Adipocyte (in vitro differentiated cells): ENCODE measurements at regions not wholly inside any gene's neighbourhood (a gene's known extent, or its start where the extent isn't known, plus 50 kb on each side); places are given as distances from the start of the nearest gene placed in this dataset.

Source experiments
- DNase-seq: peaks from one replicate; pipeline ENCODE4 v3.0.0-alpha.2; 2015; ENCODE audit warnings: low read depth
- H3K27me3 ChIP-seq: replicated peaks from 2 replicates; pipeline ENCODE4 v1.7.0; 2013; ENCODE audit warnings: mild to moderate bottlenecking, low read length, moderate library complexity; ENCODE audit not compliant: control insufficient read depth, insufficient read depth
- H3K36me3 ChIP-seq: 2 replicates; pipeline ENCODE4 v1.7.0; 2013; ENCODE audit warnings: low read length, mild to moderate bottlenecking, moderate library complexity; ENCODE audit not compliant: control insufficient read depth, insufficient read depth, severe bottlenecking
- H3K4me1 ChIP-seq: 2 replicates; pipeline ENCODE4 v1.7.0; 2013; ENCODE audit warnings: mild to moderate bottlenecking, low read length, moderate library complexity; ENCODE audit not compliant: control insufficient read depth, insufficient read depth
- H3K4me3 ChIP-seq: 2 replicates; pipeline ENCODE4 v1.7.0; 2013; ENCODE audit warnings: mild to moderate bottlenecking, low read length, moderate library complexity
- H3K9ac ChIP-seq: 2 replicates; pipeline ENCODE4 v1.7.0; 2013; ENCODE audit warnings: mild to moderate bottlenecking, low read length, moderate library complexity
- H3K9me3 ChIP-seq: 2 replicates; pipeline ENCODE4 v1.7.0; 2013; ENCODE audit warnings: mild to moderate bottlenecking, low read length, moderate library complexity; ENCODE audit not compliant: control insufficient read depth

GRCh38 chr13:44276061-44276460 lies 97.6 kb upstream of the SERP2 start:
- Histone ChIP-seq H3K9ac (no peak overlapping the region), H3K27me3 (no peaks in the 10 kb centered on the region), H3K9me3 (no peaks in the 10 kb centered on the region), H3K4me1 (peaks cover 13% of the 10 kb centered on the region), H3K4me3 (no peak overlapping the region), H3K36me3 (no peaks in the 10 kb centered on the region)
- no peak for DNase-seq

GRCh38 chr13:44277459-44277858 lies 96.2 kb upstream of the SERP2 start:
- H3K9ac ChIP-seq = no peak overlapping the region
- DNase-seq = no peak
- no peak overlapping the region for H3K4me3 ChIP-seq
- no peaks in the 10 kb centered on the region for H3K36me3 ChIP-seq
- H3K4me1 ChIP-seq = no peaks in the 10 kb centered on the region
- H3K9me3 ChIP-seq = no peaks in the 10 kb centered on the region
- no peaks in the 10 kb centered on the region for H3K27me3 ChIP-seq

GRCh38 chr13:44278166-44278565 lies 95.5 kb upstream of the SERP2 start:
- Histone ChIP-seq H3K27me3 (no peaks in the 10 kb centered on the region), H3K36me3 (no peaks in the 10 kb centered on the region), H3K4me1 (no peaks in the 10 kb centered on the region), H3K9ac (no peak overlapping the region), H3K9me3 (no peaks in the 10 kb centered on the region), H3K4me3 (no peak overlapping the region)
- DNase-seq = no peak

- H3K4me3 ChIP-seq = no peak overlapping the region
- no peaks in the 10 kb centered on the region for H3K4me1 ChIP-seq
- H3K27me3 ChIP-seq = no peaks in the 10 kb centered on the region
- no peaks in the 10 kb centered on the region for H3K36me3 ChIP-seq
- no peak overlapping the region for H3K9ac ChIP-seq
- peak; percentile 66 for DNase-seq
- H3K9me3 ChIP-seq = no peaks in the 10 kb centered on the region
Observed at GRCh38 chr13:44280456-44280855, 93.2 kb upstream of the SERP2 start.

- Histone ChIP-seq H3K9ac (no peak overlapping the region), H3K36me3 (no peaks in the 10 kb centered on the region), H3K9me3 (no peaks in the 10 kb centered on the region), H3K4me1 (no peaks in the 10 kb centered on the region), H3K27me3 (no peaks in the 10 kb centered on the region), H3K4me3 (no peak overlapping the region)
- DNase-seq = no peak
Observed at GRCh38 chr13:44281252-44282000, 92.2 kb upstream of the SERP2 start.

GRCh38 chr13:44283600-44283999 lies 90.0 kb upstream of the SERP2 start:
- H3K9me3 ChIP-seq = no peaks in the 10 kb centered on the region
- H3K36me3 ChIP-seq = no peaks in the 10 kb centered on the region
- peaks cover 12% of the 10 kb centered on the region for H3K27me3 ChIP-seq
- H3K9ac ChIP-seq = no peak overlapping the region
- H3K4me1 ChIP-seq = no peaks in the 10 kb centered on the region
- no peak overlapping the region for H3K4me3 ChIP-seq
- DNase-seq = no peak

- Histone ChIP-seq H3K4me1 (no peaks in the 10 kb centered on the region), H3K4me3 (no peak overlapping the region), H3K27me3 (peaks cover 16% of the 10 kb centered on the region), H3K9me3 (peaks cover 6% of the 10 kb centered on the region), H3K36me3 (no peaks in the 10 kb centered on the region), H3K9ac (no peak overlapping the region)
- no peak for DNase-seq
Observed at GRCh38 chr13:44287958-44288357, 85.7 kb upstream of the SERP2 start.

GRCh38 chr13:44292545-44292944 lies 81.1 kb upstream of the SERP2 start:
- H3K4me1 ChIP-seq = peaks cover 13% of the 10 kb centered on the region
- H3K27me3 ChIP-seq = peaks cover 10% of the 10 kb centered on the region
- H3K4me3 ChIP-seq = no peak overlapping the region
- no peak overlapping the region for H3K9ac ChIP-seq
- H3K36me3 ChIP-seq = no peaks in the 10 kb centered on the region
- DNase-seq = no peak
- H3K9me3 ChIP-seq = peaks cover 6% of the 10 kb centered on the region

- no peak for DNase-seq
- H3K27me3 ChIP-seq = peaks cover 7% of the 10 kb centered on the region
- no peak overlapping the region for H3K9ac ChIP-seq
- no peak overlapping the region for H3K4me3 ChIP-seq
- H3K9me3 ChIP-seq = peaks cover 6% of the 10 kb centered on the region
- peaks cover 13% of the 10 kb centered on the region for H3K4me1 ChIP-seq
- H3K36me3 ChIP-seq = no peaks in the 10 kb centered on the region
Observed at GRCh38 chr13:44293374-44293773, 80.2 kb upstream of the SERP2 start.

- DNase-seq = peak; percentile 72
- peaks cover 13% of the 10 kb centered on the region for H3K4me1 ChIP-seq
- no peak overlapping the region for H3K4me3 ChIP-seq
- no peaks in the 10 kb centered on the region for H3K27me3 ChIP-seq
- no peak overlapping the region for H3K9ac ChIP-seq
- peaks cover 6% of the 10 kb centered on the region for H3K9me3 ChIP-seq
- no peaks in the 10 kb centered on the region for H3K36me3 ChIP-seq
Observed at GRCh38 chr13:44293908-44294735, 79.5 kb upstream of the SERP2 start.

- no peak overlapping the region for H3K4me3 ChIP-seq
- peaks cover 6% of the 10 kb centered on the region for H3K9me3 ChIP-seq
- no peak overlapping the region for H3K9ac ChIP-seq
- no peak for DNase-seq
- no peaks in the 10 kb centered on the region for H3K36me3 ChIP-seq
- H3K27me3 ChIP-seq = no peaks in the 10 kb centered on the region
- peaks cover 13% of the 10 kb centered on the region for H3K4me1 ChIP-seq
Observed at GRCh38 chr13:44294876-44295275, 78.7 kb upstream of the SERP2 start.
